DND-41 (cell line): ENCODE measurements at regions not wholly inside any gene's neighbourhood (a gene's known extent, or its start where the extent isn't known, plus 50 kb on each side); places are given as distances from the start of the nearest gene placed in this dataset.

Experiments used
- ATAC-seq: fragments of 200-7000 bp; cut with Tn5 transposase; 3 replicates; pipeline ENCODE4 v1.9.1; 2021; ENCODE audit warnings: low read depth; ENCODE audit not compliant: insufficient read depth
- DNase-seq: peaks from one replicate; pipeline ENCODE4 v3.0.0-alpha.2; 2020
- H2AFZ ChIP-seq: 2 replicates; pipeline ENCODE4 v1.6.0; 2012; ENCODE audit warnings: low read depth, low read length
- H3K27ac ChIP-seq: 2 replicates; pipeline ENCODE4 v1.5.1; 2012; ENCODE audit warnings: low read length, inconsistent platforms
- H3K27me3 ChIP-seq: fragments of 200-600 bp; sonication (generic); 2 replicates; pipeline ENCODE4 v1.6.0; 2012; ENCODE audit warnings: low read length, mild to moderate bottlenecking, inconsistent platforms; ENCODE audit not compliant: insufficient read depth, poor library complexity
- H3K36me3 ChIP-seq: 2 replicates; pipeline ENCODE4 v1.5.1; 2012; ENCODE audit warnings: low read length, inconsistent platforms; ENCODE audit not compliant: insufficient read depth
- H3K4me1 ChIP-seq: 2 replicates; pipeline ENCODE4 v1.5.1; 2012; ENCODE audit warnings: mild to moderate bottlenecking, low read length; ENCODE audit not compliant: insufficient read depth
- H3K4me2 ChIP-seq: 2 replicates; pipeline ENCODE4 v1.6.0; 2012; ENCODE audit warnings: mild to moderate bottlenecking, moderate library complexity, low read length, inconsistent platforms; ENCODE audit not compliant: insufficient read depth
- H3K4me3 ChIP-seq, 2 experiments: fragments of 200-600 bp in 1 of 2; shearing (Covaris generic) in 1 of 2; 2 replicates each; pipeline ENCODE4 v1.5.1; 2012 to 2016; ENCODE audit warnings: inconsistent platforms in 2 of 2, low read length in 2 of 2, mild to moderate bottlenecking in 2 of 2, low read depth in 1 of 2, moderate library complexity in 1 of 2
- H3K79me2 ChIP-seq: 2 replicates; pipeline ENCODE4 v1.6.0; 2012; ENCODE audit warnings: low read length, inconsistent platforms; ENCODE audit not compliant: insufficient read depth
- H3K9ac ChIP-seq: 2 replicates; pipeline ENCODE4 v1.6.0; 2012; ENCODE audit warnings: low read depth, mild to moderate bottlenecking, inconsistent platforms, low read length, moderate library complexity
- H3K9me3 ChIP-seq: 2 replicates; pipeline ENCODE4 v1.5.1; 2012; ENCODE audit warnings: low read length, moderate library complexity, mild to moderate bottlenecking, inconsistent platforms; ENCODE audit not compliant: insufficient read depth, severe bottlenecking
- H4K20me1 ChIP-seq: 2 replicates; pipeline ENCODE4 v1.6.0; 2012; ENCODE audit warnings: low read length; ENCODE audit not compliant: insufficient read depth
- EZH2 ChIP-seq: IDR thresholded peaks from 3 replicates; pipeline ENCODE4 v1.6.1; 2012; ENCODE audit warnings: borderline replicate concordance, low read depth, mild to moderate bottlenecking, moderate library complexity, low read length, inconsistent platforms; ENCODE audit not compliant: severe bottlenecking
- TF ChIP-seq, protein P1 (sequence below): IDR thresholded peaks from 2 replicates; pipeline ENCODE4 v1.5.1; 2012; ENCODE audit warnings: borderline replicate concordance, low read length, moderate library complexity, mild to moderate bottlenecking; ENCODE audit not compliant: poor library complexity, severe bottlenecking; ENCODE audit errors: extremely low read depth

DNA sequence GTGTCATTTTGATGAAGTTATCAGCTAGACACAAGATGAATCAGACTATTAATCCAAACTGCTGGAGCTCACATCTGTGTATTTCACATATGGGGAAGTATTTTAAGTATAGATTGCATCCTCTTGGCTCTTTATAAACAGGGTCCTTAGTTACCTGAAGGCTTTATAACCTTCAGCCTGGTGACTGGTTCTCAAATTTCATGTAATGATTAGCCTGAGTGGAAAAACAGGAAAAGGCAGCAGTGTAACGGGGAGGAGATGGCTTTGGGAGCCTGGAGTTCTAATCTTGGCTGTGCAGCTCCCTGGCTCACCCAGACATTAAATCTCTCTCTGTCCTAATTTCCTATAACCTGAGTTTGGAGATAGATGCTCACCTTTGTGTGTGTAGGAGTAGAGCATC is 103.8 kb upstream of the HPF1 start:
- no peaks in the 10 kb centered on the region for H3K4me1 ChIP-seq
- ATAC-seq: no peak
- H3K4me2 ChIP-seq: no peak overlapping the region
- no peaks in the 10 kb centered on the region for H3K27me3 ChIP-seq
- H3K27ac ChIP-seq: no peak overlapping the region
- TF ChIP-seq, protein P1, sequence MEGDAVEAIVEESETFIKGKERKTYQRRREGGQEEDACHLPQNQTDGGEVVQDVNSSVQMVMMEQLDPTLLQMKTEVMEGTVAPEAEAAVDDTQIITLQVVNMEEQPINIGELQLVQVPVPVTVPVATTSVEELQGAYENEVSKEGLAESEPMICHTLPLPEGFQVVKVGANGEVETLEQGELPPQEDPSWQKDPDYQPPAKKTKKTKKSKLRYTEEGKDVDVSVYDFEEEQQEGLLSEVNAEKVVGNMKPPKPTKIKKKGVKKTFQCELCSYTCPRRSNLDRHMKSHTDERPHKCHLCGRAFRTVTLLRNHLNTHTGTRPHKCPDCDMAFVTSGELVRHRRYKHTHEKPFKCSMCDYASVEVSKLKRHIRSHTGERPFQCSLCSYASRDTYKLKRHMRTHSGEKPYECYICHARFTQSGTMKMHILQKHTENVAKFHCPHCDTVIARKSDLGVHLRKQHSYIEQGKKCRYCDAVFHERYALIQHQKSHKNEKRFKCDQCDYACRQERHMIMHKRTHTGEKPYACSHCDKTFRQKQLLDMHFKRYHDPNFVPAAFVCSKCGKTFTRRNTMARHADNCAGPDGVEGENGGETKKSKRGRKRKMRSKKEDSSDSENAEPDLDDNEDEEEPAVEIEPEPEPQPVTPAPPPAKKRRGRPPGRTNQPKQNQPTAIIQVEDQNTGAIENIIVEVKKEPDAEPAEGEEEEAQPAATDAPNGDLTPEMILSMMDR: no peak
- TF ChIP-seq EZH2: no peak
- no peaks in the 10 kb centered on the region for H3K9me3 ChIP-seq
- no peaks in the 10 kb centered on the region for H4K20me1 ChIP-seq
- no peaks in the 10 kb centered on the region for H3K36me3 ChIP-seq
- H3K79me2 ChIP-seq: no peaks in the 10 kb centered on the region
- H2AFZ ChIP-seq: no peak overlapping the region
- H3K9ac ChIP-seq: no peak overlapping the region
- H3K4me3 ChIP-seq: no peak overlapping the region
- no peak for DNase-seq

DNA sequence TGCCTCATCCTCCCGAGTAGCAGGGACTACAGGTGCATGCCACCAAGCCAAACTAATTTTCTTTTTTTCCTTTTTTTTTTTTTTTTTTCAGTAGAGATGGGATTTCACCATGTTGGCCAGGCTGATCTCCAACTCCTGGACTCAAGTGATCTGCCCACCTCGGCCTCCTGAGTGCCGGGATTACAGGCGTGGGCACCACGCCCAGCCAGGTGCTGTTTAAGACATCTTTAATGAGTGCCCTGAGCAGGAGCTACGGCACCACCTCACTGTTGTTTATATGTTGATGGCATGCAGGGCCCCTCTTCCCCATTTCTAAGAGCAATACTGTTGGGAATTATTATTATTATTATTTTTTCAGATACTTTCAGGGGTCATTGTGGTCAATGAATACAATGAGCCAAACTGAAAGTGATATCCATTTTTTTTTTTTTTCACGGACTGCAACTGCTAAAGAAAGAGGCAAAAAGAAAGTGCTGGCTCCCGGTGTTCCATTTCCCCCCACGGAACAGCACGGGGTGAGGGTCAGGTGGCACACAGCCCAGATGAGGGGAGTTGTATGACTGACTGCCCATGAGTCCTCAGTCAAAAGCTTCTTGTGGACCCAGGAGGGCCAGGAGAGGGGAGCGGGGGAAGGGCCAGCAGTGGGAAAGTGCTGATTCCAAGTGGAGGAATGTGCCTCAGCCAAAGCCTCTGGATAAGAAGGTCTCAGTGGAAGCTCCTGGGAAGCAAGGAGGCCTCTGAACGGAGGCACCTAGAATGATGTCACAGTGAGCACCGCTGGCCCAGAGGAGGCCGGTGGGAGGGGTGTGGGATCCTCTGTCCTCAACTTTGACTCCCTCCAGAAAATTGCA is 101.8 kb upstream of the HPF1 start:
- DNase-seq (no peak), ATAC-seq (no peak)
- Histone ChIP-seq H3K9ac (no peak overlapping the region), H4K20me1 (no peaks in the 10 kb centered on the region), H3K4me3 (no peak overlapping the region), H3K4me1 (no peaks in the 10 kb centered on the region), H3K36me3 (no peaks in the 10 kb centered on the region), H2AFZ (no peak overlapping the region), H3K27me3 (no peaks in the 10 kb centered on the region), H3K9me3 (no peaks in the 10 kb centered on the region), H3K4me2 (no peak overlapping the region), H3K27ac (no peak overlapping the region), H3K79me2 (no peaks in the 10 kb centered on the region)
- TF ChIP-seq EZH2: no peak
- TF ChIP-seq, protein P1: no peak

DNA sequence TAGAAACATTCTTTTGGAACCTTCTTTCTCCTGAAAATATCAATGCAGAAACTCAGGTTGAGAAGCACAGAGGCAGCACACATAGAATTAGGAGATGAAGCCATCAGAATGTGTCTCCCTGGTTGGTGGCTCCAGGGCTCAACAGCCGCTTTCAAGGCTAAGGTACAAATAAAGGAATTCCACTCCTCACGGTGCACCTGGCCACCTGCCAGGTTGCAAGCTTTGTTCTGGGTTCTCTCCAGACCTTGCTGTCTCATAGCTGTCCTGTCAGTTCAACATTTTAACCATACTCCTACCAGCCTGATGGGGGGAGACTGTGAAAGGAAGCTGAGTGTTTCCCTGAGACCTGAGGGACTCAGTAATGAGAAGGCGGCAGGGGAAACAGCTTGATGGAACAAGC is 96.3 kb upstream of the HPF1 start:
- H3K9me3 ChIP-seq: no peaks in the 10 kb centered on the region
- no peaks in the 10 kb centered on the region for H4K20me1 ChIP-seq
- H3K4me1 ChIP-seq: no peaks in the 10 kb centered on the region
- H3K9ac ChIP-seq: no peak overlapping the region
- no peak for DNase-seq
- H3K36me3 ChIP-seq: no peaks in the 10 kb centered on the region
- H2AFZ ChIP-seq: no peak overlapping the region
- H3K27ac ChIP-seq: no peak overlapping the region
- TF ChIP-seq EZH2: no peak
- TF ChIP-seq, protein P1: no peak
- no peak for ATAC-seq
- H3K79me2 ChIP-seq: no peaks in the 10 kb centered on the region
- peaks cover 2% of the 10 kb centered on the region for H3K27me3 ChIP-seq
- no peak overlapping the region for H3K4me3 ChIP-seq
- H3K4me2 ChIP-seq: no peak overlapping the region
